ENCODE measurements at regions not wholly inside any gene's neighbourhood (a gene's known extent, or its start where the extent isn't known, plus 50 kb on each side); places are given as distances from the start of the nearest gene placed in this dataset.
"Not testable (repeated sequence)": the region's sequence is repeated elsewhere in the genome, so short reads cannot be mapped to it uniquely, and the experiment has no call there.

DNA sequence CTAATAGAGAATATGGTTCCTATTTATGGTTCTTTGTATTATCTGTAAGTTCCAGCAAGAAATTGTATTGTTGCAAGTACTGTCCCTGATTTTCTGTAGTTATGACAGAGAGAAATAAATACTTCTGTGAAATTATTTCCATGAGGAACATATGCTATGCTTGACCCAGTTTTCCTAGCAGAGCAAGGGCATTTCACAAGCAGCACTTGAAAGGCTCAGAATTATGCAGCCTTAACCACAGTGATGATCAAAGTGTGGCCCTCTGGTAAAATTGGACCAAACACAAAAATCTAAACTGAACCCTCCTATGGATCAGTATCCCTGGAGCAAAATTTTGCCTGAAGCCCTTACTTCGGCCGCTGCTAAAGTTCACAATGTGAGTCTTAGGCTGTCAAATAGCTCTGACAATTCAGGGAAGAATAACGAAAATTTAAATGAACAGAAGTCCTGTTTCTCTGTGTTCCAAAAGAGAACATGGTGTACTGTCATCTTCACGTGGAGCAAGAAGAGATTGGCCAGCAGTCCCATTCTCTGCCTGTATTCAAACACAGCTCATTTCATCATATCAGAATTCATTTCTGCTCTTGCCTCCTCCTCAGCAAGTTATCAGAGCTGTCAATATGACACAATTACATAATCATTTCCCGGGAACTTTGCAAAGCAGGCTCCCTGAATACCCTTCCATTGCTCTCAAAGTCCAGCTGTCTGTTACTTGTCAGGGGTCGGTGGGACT, 471.9 kb downstream of the RPS29 start:
- DNase-seq (ENCODE audit: low spot score), result no peak

DNA sequence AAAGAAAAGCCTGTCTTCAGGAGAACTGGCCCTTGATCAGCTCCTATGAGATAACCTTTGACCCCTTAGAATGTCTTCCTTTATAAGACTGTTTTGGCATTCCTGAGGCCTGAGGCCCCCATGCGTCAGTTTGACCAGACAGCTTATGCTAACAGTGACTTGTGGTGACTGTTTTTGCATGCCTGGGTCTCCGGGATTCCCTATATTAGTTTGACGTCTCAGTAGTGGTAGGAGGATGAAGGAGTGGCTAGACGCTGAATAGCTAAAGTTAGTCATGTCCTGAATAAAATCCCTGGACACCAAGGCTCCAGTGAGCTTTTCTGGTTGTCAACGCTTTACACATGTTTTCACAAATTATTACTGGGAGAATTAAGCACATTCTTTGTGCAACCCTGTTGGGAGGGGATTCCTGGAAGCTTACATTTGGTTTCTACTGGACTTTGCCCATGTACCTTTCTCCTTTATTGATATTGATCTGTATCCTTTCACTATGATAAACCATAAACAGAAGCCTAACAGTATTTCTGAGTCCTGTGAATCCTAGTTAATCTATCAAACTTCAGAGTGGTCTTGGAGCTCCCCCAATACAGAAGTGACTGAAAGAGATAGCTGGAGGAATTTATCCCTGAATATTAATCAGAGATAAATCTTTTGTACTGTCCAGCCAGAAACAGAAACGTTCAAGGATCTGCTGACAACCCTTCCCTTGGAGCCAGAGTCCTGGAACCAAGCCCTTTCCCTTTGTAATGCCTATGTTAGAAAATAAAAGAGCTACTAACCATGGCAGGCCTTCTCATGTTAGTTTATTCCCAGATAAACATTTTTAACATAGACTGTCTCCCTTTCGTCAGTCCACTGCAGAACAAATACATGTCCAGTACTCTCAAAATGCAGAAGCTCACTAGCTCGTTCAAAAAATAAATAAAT, 479.2 kb downstream of the RPS29 start:
- DNase-seq (ENCODE audit: low spot score), result peak; percentile 53

DNA sequence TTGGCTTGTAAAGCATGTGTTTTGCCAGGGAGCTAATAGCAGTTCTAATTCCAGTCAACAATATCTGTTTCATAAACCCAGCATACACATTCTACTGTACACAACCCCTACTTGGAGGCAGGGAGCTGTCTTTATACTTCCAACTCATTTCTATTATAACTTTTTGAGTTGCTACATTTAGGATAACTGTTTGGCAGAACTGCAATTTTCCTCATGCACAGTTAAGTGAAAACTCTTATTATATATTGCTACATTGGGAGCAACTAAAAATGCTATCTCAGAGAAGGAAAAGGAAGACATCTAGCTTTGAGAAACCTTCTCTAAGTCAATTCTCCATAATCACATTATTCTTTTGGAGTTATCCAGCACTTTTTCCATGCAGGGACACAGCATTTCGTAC, 480.2 kb downstream of the RPS29 start:
- no peak for DNase-seq (ENCODE audit: low spot score)

DNA sequence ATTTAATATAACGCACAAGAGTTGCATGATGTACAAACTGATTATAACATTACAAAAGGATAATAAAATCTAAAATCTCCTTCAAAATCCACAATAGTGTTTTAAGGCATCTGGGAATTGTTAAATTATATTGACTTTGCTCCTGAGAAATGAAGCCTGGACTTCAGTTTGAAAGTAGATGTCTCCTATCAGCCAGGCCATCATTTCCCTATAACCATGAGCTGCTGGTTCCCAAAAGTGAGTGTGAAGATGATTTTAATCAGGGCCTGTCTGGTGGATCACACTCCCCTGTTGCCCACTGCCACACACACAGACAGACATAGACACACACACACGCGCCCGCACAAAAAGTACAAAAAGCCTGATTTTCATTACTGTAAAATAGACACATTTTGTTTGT, 480.7 kb downstream of the RPS29 start:
- no peak for DNase-seq (ENCODE audit: low spot score)

DNA sequence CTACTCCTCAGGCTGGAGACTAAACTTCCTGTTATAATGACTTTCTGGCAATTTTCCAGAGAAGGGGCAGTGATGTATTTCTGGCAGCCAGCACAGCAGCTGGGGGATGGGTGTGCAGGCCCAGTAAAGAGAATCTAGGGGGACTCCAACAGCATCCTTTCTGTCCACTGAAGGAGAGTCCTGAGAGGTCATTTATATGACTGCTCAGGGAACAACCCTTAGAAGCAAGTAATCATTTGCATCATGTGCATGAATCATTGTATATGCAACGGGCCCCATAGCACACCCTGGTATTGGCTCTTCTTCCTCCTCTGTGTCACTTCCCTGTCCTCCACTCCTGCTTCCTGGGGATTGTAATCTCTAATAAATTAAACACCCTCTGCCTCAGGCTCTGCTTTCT, 493.8 kb downstream of the RPS29 start:
- no peak for DNase-seq (ENCODE audit: low spot score)

DNA sequence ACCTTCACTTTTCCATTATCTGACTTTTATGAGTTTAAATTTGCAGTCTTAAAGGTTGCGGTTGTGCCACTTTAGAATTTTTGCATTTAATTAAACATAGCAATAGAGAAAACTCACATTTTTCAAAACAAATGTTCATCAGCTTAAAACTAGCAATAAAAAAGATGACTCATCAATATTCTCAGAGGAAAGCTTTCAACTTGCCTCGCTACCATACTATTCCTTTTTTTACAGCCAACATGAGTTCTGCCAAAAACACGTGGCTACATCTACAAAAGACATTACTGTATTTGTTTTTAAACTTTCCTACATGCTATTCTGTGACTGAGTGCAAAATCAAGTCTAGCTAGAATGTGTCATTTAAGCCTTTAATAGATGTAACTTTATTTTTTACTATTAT, 497.1 kb downstream of the RPS29 start:
- no peak for DNase-seq (ENCODE audit: low spot score)

DNA sequence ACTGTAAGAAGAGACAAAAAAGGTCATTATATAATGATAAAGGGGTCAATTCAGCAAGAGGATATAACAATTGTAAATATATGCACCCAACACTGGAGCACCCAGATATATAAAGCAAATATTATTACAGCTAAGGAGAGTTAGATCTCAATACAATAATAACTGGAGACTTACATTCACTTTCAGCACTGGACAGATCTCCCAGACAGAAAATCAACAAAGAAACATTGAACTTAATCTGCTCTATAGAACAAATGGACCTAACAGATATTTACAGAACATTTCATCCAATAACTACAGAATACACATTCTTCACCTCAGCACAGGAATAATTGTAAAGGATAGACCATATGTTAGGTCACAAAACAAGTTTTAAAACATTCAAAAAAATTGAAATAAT, 512.9 kb downstream of the RPS29 start:
- not testable (repeated sequence) for DNase-seq (ENCODE audit: low spot score)

DNA sequence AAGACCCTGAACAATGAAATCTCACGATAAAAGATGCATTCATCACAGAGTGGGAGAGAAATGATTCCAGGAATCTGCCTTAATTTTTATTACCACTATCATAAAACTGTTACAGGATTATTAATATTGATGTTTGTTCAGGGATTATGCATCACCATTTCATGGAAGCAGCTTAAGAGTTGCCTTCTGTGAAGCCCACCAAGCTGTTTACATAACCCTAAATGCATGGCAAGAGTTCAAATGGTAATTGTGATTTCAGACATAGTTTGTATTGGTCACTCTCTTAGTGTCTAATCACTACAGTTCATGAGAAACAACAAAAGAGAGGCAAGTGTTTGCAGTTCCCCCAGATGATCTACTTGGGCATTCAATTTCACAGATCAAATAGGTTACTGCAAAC, 527.7 kb downstream of the RPS29 start:
- DNase-seq (ENCODE audit: low spot score), result no peak

DNA sequence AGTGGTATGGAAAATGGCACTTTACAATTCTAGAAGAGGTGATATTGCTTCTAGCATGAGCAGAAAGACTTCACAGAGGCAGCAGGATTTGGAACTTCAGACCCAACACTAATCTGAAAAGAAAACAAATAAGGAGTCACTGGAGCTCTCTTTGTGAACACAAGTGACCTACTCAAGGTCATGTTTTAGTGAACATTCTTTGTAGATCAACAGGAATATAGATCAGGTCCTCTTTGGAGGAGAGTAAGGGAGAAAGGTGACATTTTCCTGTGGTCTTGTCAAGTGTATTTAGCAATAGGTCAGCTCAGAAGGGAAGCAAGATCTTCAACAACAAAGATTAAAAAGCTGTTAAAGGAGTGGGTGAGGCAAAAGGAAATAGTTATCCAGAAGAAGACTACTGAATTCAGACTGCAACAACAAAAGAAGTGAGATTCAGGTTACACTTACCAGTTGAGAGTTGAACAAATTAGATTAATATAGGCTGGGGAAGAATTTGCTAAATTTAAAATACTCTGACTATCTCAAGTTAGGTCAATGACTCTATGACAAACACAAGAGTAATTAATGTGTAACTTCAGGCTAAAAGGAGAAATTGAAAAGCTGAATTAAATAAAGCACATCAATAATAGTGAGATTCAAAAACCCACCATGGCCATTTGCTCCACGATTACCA, 528.2 kb downstream of the RPS29 start:
- DNase-seq (ENCODE audit: low spot score), result no peak

DNA sequence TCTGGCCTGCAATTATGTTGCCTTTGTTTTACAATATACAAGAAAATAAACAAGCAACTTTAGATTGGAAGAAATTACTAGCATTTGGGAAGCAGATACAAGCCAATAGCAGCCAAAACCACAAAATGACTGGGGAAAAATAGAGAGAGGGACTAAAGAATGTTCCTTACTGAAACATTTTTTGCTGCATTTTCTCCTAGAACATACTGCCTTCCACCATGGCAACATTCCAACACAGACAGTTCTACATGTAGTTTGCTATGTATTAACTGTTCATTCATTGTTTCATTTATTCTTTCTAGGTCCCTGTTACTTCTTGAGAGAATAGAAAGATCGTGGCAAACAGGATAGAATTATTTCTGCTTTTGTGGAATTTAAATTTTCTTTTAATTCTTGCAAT, 530.2 kb downstream of the RPS29 start:
- no peak for DNase-seq (ENCODE audit: low spot score)

DNA sequence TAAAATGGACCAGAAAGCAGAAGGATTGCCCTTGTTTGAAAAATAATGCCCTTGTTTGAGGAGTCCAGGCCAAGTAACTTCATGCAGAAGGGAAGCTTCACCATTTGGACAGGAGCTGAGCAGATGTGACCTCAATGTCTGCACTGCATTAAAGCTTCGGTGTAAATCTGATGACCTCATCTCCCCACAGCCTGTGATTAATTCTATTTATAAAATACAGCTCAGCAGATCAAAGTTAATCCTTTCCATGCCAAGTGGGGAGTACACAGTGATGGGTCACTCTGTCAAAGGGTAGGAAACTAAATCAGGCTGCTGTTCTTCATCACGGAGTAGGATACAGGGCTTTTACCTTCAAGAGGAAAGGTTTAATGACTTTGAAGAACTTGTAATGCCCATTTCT, 533.7 kb downstream of the RPS29 start:
- DNase-seq (ENCODE audit: low spot score), result peak; percentile 12

DNA sequence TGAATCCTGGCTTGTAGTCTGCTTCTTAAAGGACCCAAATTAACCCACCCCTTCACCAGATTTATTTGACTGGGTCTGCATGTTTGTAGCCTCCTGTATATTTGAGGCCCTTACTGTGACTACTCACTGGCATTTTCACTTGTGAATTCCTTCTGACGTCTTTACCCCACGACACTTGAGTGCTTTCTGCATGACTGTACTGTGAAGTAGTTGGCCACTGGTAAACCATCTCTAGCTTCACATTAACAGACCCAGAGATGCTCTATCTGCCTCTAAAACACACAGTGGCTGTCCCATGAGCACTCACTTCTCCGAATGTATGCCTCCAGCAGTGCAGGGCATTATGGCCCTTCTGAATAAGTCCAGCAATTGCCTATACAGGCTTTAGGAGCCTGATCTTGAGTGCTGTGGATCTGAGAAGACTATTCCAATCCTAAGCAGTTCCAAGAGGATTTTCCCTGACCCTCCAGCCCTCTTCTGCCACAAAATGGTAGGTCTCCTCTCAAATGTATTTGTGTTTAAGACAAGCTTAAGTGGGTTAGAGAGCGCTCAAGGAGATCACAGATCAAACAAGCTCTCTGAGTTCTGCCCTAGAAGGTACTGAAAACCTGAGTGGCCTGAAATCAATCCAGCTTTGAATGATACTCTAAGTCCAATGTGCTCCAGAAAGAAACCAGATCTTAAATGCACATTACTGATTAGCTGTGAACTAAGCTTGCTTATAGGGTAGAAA, 534.7 kb downstream of the RPS29 start:
- peak; percentile 7 for DNase-seq (ENCODE audit: low spot score)

DNA sequence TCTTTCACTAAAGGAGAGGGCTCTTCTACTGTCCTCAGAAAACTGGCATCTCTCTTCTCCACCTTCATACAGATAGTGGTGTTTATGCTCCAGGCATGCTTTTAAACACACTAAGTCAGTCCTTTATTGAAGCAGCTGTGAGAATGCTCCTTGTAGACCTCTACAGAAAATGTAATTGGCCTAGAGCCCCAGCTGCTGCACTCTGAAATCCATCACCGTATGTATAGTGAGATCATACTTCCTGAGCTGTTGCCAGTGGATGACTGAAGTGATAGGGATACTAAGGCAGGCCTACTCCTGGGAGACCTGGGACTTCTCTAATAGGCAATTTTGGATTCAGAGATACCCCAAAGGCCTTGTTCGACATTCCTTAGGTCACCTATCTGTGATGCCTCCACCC, 535.4 kb downstream of the RPS29 start:
- no peak for DNase-seq (ENCODE audit: low spot score)

DNA sequence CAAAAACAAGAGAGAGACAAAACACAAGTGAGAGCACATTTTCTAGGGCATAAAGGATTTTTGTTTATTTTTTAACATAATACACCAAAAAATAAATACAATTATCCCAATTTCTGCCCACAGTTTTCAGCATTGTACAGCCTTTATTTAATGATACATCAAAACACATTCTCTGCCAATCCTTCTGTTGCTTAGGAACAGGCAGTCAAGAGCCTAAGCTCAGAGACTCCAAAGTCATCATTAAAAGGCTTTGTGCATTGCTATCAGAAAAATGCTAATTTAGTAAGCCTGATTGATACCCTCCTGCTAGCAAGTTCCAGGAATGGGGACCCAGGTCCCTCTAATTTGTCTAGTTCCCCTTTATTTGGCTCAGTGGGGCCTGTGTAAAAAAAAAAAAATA, 536.5 kb downstream of the RPS29 start:
- no peak for DNase-seq (ENCODE audit: low spot score)

DNA sequence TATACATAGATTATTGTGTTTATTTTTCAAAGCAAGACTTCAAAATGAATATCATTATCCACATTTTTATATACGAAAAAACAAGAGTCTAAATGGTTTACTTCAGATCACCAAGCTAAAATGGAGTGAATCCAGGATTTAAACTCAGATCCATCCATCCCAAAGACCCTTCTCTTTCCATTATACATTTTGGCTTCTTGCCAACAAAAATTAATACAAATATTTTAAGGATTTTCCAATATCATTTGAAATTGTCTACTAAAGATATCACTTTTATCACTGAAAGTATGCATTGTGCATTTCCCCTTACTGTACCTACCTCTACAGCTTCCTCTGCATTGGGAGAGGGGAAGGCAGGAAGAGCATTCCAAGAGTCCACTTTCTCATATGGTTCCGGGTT, 541.2 kb downstream of the RPS29 start:
- no peak for DNase-seq (ENCODE audit: low spot score)

DNA sequence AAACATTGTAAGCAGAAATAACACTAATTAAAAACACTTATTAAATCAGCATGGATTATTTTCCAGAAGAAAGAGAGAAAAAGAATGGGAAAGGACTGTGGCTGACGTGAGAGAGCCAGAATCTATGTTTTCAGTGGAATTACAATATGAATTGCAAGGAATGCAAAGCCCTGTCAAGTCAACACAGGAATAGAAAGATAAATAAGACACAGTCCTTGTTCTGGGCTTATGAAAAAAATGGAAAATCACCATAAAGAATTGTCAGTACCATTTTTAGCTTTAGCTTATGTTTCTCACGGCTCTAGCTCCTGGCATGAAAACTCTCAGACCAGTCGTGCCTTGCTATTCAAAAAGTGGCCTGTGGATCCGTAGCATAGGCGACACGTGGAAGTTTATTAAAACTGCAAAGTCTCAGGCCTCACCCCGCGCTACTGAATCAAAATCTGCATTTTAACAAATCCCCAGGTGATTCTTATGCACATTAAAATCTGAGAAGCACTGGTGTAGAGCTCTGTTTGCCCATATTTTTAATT, 549.1 kb downstream of the RPS29 start:
- no peak for DNase-seq (ENCODE audit: low spot score)

DNA sequence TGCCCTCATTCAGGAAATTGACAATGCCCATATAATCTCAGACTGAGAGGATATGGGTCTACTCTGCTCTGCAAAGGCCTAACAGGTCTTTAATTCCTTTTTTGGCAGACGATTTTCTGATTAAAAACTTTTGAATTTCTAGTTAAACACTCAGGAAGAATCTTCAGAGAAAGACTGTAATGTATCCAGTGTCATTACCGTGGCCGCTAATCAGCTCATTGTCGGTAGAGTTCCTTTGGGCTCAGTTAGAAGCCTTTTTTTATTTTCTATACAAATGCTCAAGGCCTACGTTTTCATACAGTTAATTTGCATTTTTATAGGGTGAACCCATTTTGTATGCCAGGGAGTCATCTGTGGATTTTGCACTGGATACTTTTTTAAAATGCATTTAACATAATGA, 549.9 kb downstream of the RPS29 start:
- DNase-seq (ENCODE audit: low spot score), result no peak

DNA sequence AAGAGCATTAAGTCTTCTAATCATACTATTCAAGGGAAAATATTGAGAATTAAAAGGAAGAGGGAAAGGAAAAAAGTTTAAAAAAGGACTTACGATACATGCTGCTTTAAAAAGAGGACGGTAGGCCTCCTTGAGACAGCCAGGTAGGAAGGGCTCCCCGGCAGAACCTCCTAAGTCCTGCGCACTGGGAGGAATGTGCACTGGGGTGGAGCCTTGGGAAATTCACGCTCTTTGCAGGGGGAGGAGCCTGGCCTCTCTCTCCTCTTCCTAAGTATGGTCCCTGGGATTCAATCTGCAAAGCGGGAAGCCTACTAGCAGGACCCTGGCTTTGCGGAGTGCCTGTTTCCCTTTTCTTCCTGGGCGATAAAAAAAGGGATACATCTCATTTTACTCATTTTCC, 553.0 kb downstream of the RPS29 start:
- DNase-seq (ENCODE audit: low spot score), result no peak

DNA sequence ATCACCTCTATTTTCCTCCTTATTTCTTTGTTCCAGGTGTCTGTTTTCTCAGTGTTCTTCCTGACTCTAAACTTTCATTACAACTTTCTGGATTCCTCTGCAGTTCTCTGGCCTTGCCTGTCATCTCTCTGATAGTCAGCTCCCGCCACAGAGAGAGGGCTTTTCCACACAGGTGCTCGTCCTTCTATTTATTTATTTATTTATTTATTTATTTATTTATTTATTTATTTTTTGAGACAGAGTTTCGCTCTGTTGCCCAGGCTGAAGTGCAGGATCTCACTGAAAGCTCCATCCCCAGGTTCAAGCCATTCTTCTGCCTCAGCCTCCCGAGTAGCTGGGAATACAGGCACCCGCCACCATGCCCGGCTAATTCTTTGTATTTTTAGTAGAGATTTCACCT, 554.5 kb downstream of the RPS29 start:
- not testable (repeated sequence) for DNase-seq (ENCODE audit: low spot score)

DNA sequence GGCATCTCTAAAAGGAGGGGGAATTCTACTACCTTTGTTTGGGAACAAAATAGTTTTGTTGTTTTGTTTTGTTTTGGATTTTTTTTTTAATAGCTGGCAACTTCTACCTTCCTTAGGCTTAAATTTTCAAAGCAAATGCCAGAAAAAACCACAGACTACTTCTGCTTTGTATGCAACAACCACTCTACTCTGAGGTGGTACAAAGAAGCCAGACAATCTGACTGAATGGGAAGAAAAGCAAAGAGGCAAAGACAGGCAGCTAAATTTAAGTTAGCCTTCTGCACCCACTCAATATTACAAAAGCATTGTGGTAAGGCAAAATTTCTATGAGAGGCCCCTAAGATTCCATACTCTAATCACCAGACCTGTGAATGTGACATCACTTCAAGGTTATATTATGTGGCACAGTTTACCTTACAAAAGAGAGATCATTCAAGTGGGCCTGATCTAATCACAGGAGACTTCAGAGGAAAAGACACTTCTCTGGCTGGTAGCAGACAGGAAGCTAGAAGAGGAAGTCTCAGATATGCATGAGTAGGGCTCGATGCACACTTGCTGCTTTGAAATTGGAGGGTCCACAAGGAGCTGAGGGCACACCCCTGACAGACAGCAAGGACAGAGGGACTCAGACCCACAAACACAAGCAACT, 566.6 kb downstream of the RPS29 start:
- no peak for DNase-seq (ENCODE audit: low spot score)

DNA sequence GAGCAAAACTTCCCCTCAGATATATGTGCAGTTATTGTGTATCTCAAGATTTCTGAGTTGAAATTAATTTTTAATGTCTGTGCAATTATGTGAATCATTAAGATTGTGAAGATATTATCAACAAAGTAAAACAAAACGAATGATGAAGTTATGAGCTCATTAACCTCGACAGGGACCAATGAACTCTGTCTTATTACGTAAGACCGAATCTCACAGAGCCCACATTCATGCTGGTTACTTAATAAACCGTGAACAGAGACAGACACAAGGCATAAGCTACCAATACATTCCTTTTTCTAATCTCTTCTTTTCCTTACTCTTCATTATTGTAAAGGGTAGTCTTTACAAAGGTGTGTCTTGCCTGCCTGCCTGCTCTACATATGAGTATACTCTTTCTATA, 568.7 kb downstream of the RPS29 start:
- no peak for DNase-seq (ENCODE audit: low spot score)
